OCI-LY1 (cell line): ENCODE measurements at regions not wholly inside any gene's neighbourhood (a gene's known extent, or its start where the extent isn't known, plus 50 kb on each side); places are given as distances from the start of the nearest gene placed in this dataset.

Experiments used
- EZH2 ChIP-seq: fragments of 200-600 bp; sonication (generic), shearing (Covaris generic); IDR thresholded peaks from 2 replicates; pipeline ENCODE4 v1.8.0; 2017; ENCODE audit warnings: borderline replicate concordance, mixed run types, mild to moderate bottlenecking, antibody characterized with exemption, low read length, moderate library complexity, mixed read lengths
- TF ChIP-seq, protein P1 (sequence below): fragments of 200-600 bp; sonication (generic), shearing (Covaris generic); IDR thresholded peaks from 2 replicates; pipeline ENCODE4 v1.5.1; 2017; ENCODE audit warnings: mild to moderate bottlenecking, antibody characterized with exemption, low read length, moderate library complexity, mixed read lengths

- TF ChIP-seq, protein P1, sequence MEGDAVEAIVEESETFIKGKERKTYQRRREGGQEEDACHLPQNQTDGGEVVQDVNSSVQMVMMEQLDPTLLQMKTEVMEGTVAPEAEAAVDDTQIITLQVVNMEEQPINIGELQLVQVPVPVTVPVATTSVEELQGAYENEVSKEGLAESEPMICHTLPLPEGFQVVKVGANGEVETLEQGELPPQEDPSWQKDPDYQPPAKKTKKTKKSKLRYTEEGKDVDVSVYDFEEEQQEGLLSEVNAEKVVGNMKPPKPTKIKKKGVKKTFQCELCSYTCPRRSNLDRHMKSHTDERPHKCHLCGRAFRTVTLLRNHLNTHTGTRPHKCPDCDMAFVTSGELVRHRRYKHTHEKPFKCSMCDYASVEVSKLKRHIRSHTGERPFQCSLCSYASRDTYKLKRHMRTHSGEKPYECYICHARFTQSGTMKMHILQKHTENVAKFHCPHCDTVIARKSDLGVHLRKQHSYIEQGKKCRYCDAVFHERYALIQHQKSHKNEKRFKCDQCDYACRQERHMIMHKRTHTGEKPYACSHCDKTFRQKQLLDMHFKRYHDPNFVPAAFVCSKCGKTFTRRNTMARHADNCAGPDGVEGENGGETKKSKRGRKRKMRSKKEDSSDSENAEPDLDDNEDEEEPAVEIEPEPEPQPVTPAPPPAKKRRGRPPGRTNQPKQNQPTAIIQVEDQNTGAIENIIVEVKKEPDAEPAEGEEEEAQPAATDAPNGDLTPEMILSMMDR = no peak
- no peak for TF ChIP-seq EZH2
These were observed 542.3 kb upstream of the ADGRL3 start for GRCh38 chr4:60657807-60658206.
